Caco-2 (cell line): ENCODE measurements at regions not wholly inside any gene's neighbourhood (a gene's known extent, or its start where the extent isn't known, plus 50 kb on each side); places are given as distances from the start of the nearest gene placed in this dataset.

Source experiments
- BruUV-seq: library from RNA; stranded (reverse); fragments of 400-500 nt; replicated peaks from 2 replicates; lab custom pipeline; 2021; lab: Mats Ljungman, UMichigan
- CTCF ChIA-PET: fragments of 300-600 bp; sonication (Branson Sonifier 250); formaldehyde crosslinking; loops from one replicate; lab custom pipeline; 2022; ENCODE audit warnings: antibody characterized with exemption; lab: Charles Lee
- POLR2A ChIA-PET: fragments of 300-600 bp; sonication (Branson Sonifier 250); formaldehyde crosslinking; loops from one replicate; lab custom pipeline; 2022; ENCODE audit warnings: antibody characterized with exemption; lab: Charles Lee
- DNase-seq, 2 experiments: peaks; one replicate each; pipeline versions ENCODE4 v3.0.0 to v3.0.0-alpha.2; 2020 to 2022
- H3K27me3 ChIP-seq: replicated peaks from 2 replicates; pipeline ENCODE4 v1.6.0; 2011; ENCODE audit warnings: low read length; ENCODE audit not compliant: control insufficient read depth, insufficient read depth
- H3K36me3 ChIP-seq: 2 replicates; pipeline ENCODE4 v1.5.1; 2011; ENCODE audit warnings: low read length; ENCODE audit not compliant: control insufficient read depth, insufficient read depth
- H3K4me1 ChIP-seq: fragments of 250-450 bp; sonication (Bioruptor Pico); 2 replicates; pipeline ENCODE4 v1.5.1; 2020; ENCODE audit warnings: mild to moderate bottlenecking
- H3K4me3 ChIP-seq: 2 replicates; pipeline ENCODE4 v1.5.1; 2011; ENCODE audit warnings: low read depth, mild to moderate bottlenecking, control low read depth, low read length
- H3K9me3 ChIP-seq: fragments of 250-450 bp; sonication (Bioruptor Pico); 2 replicates; pipeline ENCODE4 v1.5.1; 2020; ENCODE audit warnings: mild to moderate bottlenecking, moderate library complexity
- H3K27ac Mint-ChIP-seq: one replicate; pipeline ENCODE4 v1.8.0; 2022; ENCODE audit warnings: mixed read lengths; ENCODE audit not compliant: unreplicated experiment
- H3K27me3 Mint-ChIP-seq: one replicate; pipeline ENCODE4 v1.8.0; 2022; ENCODE audit warnings: mixed read lengths; ENCODE audit not compliant: insufficient read depth, unreplicated experiment
- H3K36me3 Mint-ChIP-seq: one replicate; pipeline ENCODE4 v1.8.0; 2022; ENCODE audit warnings: mild to moderate bottlenecking, mixed read lengths; ENCODE audit not compliant: insufficient read depth, unreplicated experiment
- H3K4me1 Mint-ChIP-seq: one replicate; pipeline ENCODE4 v1.8.0; 2022; ENCODE audit warnings: low read depth, mixed read lengths; ENCODE audit not compliant: unreplicated experiment
- H3K4me3 Mint-ChIP-seq: one replicate; pipeline ENCODE4 v1.8.0; 2022; ENCODE audit warnings: mild to moderate bottlenecking, moderate library complexity, mixed read lengths; ENCODE audit not compliant: unreplicated experiment
- H3K9me3 Mint-ChIP-seq: one replicate; pipeline ENCODE4 v1.8.0; 2022; ENCODE audit warnings: mixed read lengths; ENCODE audit not compliant: unreplicated experiment
- CTCF ChIP-seq, 2 experiments: fragments of 200-600 bp in 1 of 2; IDR thresholded peaks; 1 replicate in 1 of 2; 2 replicates in 1 of 2; pipeline versions ENCODE4 v1.5.1 to v1.8.0; 2011 to 2022; ENCODE audit warnings: antibody characterized with exemption in 1 of 2, control low read depth in 1 of 2, inconsistent platforms in 1 of 2, low read depth in 1 of 2, low read length in 1 of 2, mild to moderate bottlenecking in 1 of 2, moderate library complexity in 1 of 2; ENCODE audit not compliant: insufficient read depth in 1 of 2, severe bottlenecking in 1 of 2, unreplicated experiment in 1 of 2
- intact Hi-C: fragments of 100-400 bp; cut with micrococcal nuclease; formaldehyde crosslinking; loops from one replicate; pipeline ENCODE4 v1.10.0; 2022; ENCODE audit not compliant: unreplicated experiment

DNA sequence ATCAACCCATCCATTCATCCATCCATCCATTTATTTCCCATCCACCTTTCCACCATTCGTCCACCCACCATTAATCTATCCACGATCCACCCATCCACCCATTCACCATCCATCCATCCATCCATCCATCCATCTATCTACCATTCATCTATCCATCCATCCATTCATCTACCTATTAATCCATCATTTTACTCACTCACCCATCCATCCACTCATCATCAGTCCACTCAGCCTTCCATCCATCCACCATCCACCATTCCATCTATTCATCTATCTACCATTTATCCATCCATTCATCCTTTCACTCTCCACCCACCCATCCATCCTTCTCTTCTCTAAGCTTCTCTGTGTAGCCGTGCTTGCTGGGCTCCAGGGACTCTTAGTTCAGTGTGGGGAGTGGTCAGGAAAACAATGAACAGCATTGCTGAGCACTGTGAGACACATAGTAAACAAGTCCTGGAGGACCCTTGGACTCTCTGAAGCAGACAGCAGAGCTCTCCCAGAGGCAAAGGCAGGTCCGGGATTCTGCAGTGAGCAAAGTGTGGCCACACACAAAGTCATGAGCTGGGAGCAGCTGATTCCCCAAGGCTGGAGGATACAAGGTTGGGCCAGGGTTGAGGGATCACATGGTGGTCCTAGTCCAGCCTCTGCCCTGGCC lies 642.2 kb downstream of the BRD1 start:
- peaks cover 13% of the 10 kb centered on the region for H3K27me3 Mint-ChIP-seq
- Histone ChIP-seq H3K4me1 (no peaks in the 10 kb centered on the region), H3K27me3 (no peaks in the 10 kb centered on the region), H3K36me3 (no peaks in the 10 kb centered on the region), H3K4me3 (no peak overlapping the region), H3K9me3 (no peaks in the 10 kb centered on the region; the same call in 1 of the 2 replicates)
- H3K27ac Mint-ChIP-seq, result no peak overlapping the region
- no peak for DNase-seq
- peaks cover 30% of the 10 kb centered on the region for H3K9me3 Mint-ChIP-seq
- TF ChIP-seq CTCF (IDR thresholded peaks at IDR 0.05; ENCODE audit: insufficient read depth in 1 of 2, low read depth in 1 of 2, low read length in 1 of 2, severe bottlenecking in 1 of 2, unreplicated experiment in 1 of 2), result no peak
- POLR2A ChIA-PET, result no interaction called here
- intact Hi-C loops, result no loop called here
- CTCF ChIA-PET, result interaction anchor here (0.6 kb wide), 1 partner anchor 184 kb away, joined by 3 read pairs; no protein-coding TSS in a partner anchor
- H3K36me3 Mint-ChIP-seq, result no peaks in the 10 kb centered on the region
- no TSS peak for BruUV-seq
- H3K4me1 Mint-ChIP-seq, result no peaks in the 10 kb centered on the region
- no peak overlapping the region for H3K4me3 Mint-ChIP-seq

DNA sequence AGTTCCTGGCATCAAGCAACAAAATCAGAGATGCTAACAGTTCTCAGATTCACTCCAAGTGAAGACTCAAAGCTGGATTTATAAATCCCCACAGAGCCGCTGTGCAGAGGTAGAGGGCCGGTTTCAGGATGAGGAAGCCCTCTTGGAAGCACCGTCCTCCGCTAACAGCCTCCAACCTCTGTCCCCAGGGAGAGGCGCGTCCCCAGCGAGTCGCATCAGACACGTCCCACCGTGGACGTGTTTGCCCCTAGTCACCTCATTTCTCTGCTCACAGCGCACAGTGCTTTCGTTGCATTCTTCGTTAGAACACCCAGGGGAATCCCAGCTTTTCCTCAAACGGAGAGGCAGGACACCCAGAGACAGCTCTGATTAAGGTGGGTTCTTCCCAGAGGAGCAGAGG lies 642.9 kb downstream of the BRD1 start:
- Mint-ChIP-seq H3K9me3 (peaks cover 23% of the 10 kb centered on the region), H3K4me3 (no peak overlapping the region), H3K36me3 (no peaks in the 10 kb centered on the region), H3K4me1 (no peaks in the 10 kb centered on the region), H3K27me3 (peaks cover 11% of the 10 kb centered on the region), H3K27ac (no peak overlapping the region)
- intact Hi-C loops, result no loop called here
- Histone ChIP-seq H3K36me3 (no peaks in the 10 kb centered on the region), H3K4me3 (no peak overlapping the region), H3K27me3 (no peaks in the 10 kb centered on the region), H3K9me3 (no peaks in the 10 kb centered on the region; the same call in 1 of the 2 replicates), H3K4me1 (no peaks in the 10 kb centered on the region)
- no peak for TF ChIP-seq CTCF (IDR thresholded peaks at IDR 0.05; ENCODE audit: insufficient read depth in 1 of 2, low read depth in 1 of 2, low read length in 1 of 2, severe bottlenecking in 1 of 2, unreplicated experiment in 1 of 2)
- ChIA-PET CTCF (no interaction called here), POLR2A (no interaction called here)
- no TSS peak for BruUV-seq
- no peak for DNase-seq

DNA sequence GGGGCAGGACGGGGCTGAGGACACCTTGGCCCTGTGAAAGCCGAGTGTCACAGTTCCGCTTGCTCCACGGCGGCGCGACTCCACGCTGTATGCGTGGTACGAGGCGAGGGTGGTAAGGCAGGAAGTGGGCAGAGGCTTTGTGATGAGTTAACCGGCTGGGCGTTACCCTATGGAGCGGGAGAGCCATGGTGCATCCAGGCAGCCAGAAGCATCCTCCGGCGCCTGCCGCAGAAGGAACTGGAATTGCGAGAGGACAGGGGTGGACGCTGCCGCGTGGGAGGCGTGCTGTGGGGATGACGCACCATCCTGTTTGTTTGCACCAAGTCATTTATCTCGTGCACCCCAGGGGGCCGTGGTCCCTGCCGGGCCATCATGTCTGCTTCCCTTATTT lies 643.9 kb downstream of the BRD1 start:
- Mint-ChIP-seq H3K36me3 (no peaks in the 10 kb centered on the region), H3K4me3 (no peak overlapping the region), H3K27ac (no peak overlapping the region), H3K27me3 (peaks cover 11% of the 10 kb centered on the region), H3K9me3 (peaks cover 18% of the 10 kb centered on the region), H3K4me1 (no peaks in the 10 kb centered on the region)
- no TSS peak for BruUV-seq
- intact Hi-C loops, result no loop called here
- no peaks in the 10 kb centered on the region for H3K36me3 ChIP-seq
- TF ChIP-seq CTCF (IDR thresholded peaks at IDR 0.05; ENCODE audit: insufficient read depth in 1 of 2, low read depth in 1 of 2, low read length in 1 of 2, severe bottlenecking in 1 of 2, unreplicated experiment in 1 of 2), result no peak
- CTCF ChIA-PET, result no interaction called here
- no peaks in the 10 kb centered on the region for H3K4me1 ChIP-seq
- POLR2A ChIA-PET, result no interaction called here
- no peak for DNase-seq
- H3K27me3 ChIP-seq, result no peaks in the 10 kb centered on the region
- H3K9me3 ChIP-seq, result no peaks in the 10 kb centered on the region; the same call in 1 of the 2 replicates
- no peak overlapping the region for H3K4me3 ChIP-seq
